RWPE1 (cell line): ENCODE measurements at regions not wholly inside any gene's neighbourhood (a gene's known extent, or its start where the extent isn't known, plus 50 kb on each side); places are given as distances from the start of the nearest gene placed in this dataset.

Experiments
- CTCF ChIA-PET: fragments of 350-600 bp; sonication (Branson Sonifier 250); formaldehyde crosslinking; extraction: SDS; loops from one replicate; lab custom pipeline; 2021; lab: Yijun Ruan, JAX
- POLR2A ChIA-PET: fragments of 400-600 bp; formaldehyde crosslinking; extraction: SDS; loops from one replicate; lab custom pipeline; 2020; ENCODE audit warnings: antibody characterized with exemption; ENCODE audit not compliant: low non-redundant PET; lab: Yijun Ruan, JAX
- DNase-seq: peaks from one replicate; pipeline ENCODE4 v3.0.0; 2012; ENCODE audit warnings: low spot score
- H3K27ac ChIP-seq: fragments of 450-650 bp; 2 replicates; pipeline ENCODE4 v1.5.1; 2017
- TF ChIP-seq, protein P1 (sequence below): fragments of 450-650 bp; conservative IDR thresholded peaks from 2 replicates; pipeline ENCODE4 v1.5.1; 2017; ENCODE audit warnings: low read depth, mild to moderate bottlenecking

- POLR2A ChIA-PET: no interaction called here
- DNase-seq: no peak
- H3K27ac ChIP-seq: no peak overlapping the region
- CTCF ChIA-PET: no interaction called here
- TF ChIP-seq, protein P1, sequence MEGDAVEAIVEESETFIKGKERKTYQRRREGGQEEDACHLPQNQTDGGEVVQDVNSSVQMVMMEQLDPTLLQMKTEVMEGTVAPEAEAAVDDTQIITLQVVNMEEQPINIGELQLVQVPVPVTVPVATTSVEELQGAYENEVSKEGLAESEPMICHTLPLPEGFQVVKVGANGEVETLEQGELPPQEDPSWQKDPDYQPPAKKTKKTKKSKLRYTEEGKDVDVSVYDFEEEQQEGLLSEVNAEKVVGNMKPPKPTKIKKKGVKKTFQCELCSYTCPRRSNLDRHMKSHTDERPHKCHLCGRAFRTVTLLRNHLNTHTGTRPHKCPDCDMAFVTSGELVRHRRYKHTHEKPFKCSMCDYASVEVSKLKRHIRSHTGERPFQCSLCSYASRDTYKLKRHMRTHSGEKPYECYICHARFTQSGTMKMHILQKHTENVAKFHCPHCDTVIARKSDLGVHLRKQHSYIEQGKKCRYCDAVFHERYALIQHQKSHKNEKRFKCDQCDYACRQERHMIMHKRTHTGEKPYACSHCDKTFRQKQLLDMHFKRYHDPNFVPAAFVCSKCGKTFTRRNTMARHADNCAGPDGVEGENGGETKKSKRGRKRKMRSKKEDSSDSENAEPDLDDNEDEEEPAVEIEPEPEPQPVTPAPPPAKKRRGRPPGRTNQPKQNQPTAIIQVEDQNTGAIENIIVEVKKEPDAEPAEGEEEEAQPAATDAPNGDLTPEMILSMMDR: no peak
Observed at GRCh38 chr4:79466621-79467020, 58.6 kb upstream of the GK2 start.
